IMR-90 (cell line): ENCODE measurements at regions not wholly inside any gene's neighbourhood (a gene's known extent, or its start where the extent isn't known, plus 50 kb on each side); places are given as distances from the start of the nearest gene placed in this dataset.

ENCODE experiments used
- ATAC-seq: fragments of 200-7000 bp; cut with Tn5 transposase; 2 replicates; pipeline ENCODE4 v1.9.1; 2020; ENCODE audit warnings: low read depth, mild to moderate bottlenecking, moderate library complexity
- BruUV-seq: library from RNA; stranded (reverse); fragments of 400-500 nt; replicated peaks from 2 replicates; lab custom pipeline; 2021; lab: Mats Ljungman, UMichigan
- CTCF ChIA-PET: fragments of 300-600 bp; formaldehyde crosslinking; extraction: SDS; loops from one replicate; lab custom pipeline; 2021; ENCODE audit warnings: antibody characterized with exemption; lab: Yijun Ruan, JAX
- POLR2A ChIA-PET: fragments of 300-600 bp; sonication (Branson Sonifier 250); formaldehyde crosslinking; loops from one replicate; lab custom pipeline; 2022; ENCODE audit warnings: antibody characterized with exemption; ENCODE audit not compliant: unreplicated experiment; lab: Charles Lee
- DNase-seq: peaks from one replicate; pipeline ENCODE4 v3.0.0; 2013
- H2AFZ ChIP-seq: replicated peaks from 2 replicates; pipeline ENCODE3; 2013; ENCODE audit warnings: low read length, mild to moderate bottlenecking; ENCODE audit not compliant: poor library complexity
- H2AK5ac ChIP-seq: 2 replicates; pipeline ENCODE4 v1.6.1; 2013; ENCODE audit warnings: low read depth, low read length, inconsistent platforms
- H2AK9ac ChIP-seq: replicated peaks from 2 replicates; pipeline ENCODE3; 2013; ENCODE audit warnings: mild to moderate bottlenecking, low read depth, low read length, moderate library complexity; ENCODE audit not compliant: poor library complexity
- H2BK120ac ChIP-seq: 2 replicates; pipeline ENCODE4 v1.6.1; 2013; ENCODE audit warnings: low read depth, low read length, inconsistent platforms
- H2BK15ac ChIP-seq: 3 replicates; pipeline ENCODE4 v1.6.1; 2013; ENCODE audit warnings: low read depth, low read length, inconsistent platforms
- H2BK20ac ChIP-seq: 2 replicates; pipeline ENCODE4 v1.6.1; 2013; ENCODE audit warnings: low read depth, mild to moderate bottlenecking, inconsistent platforms, low read length, moderate library complexity
- H2BK5ac ChIP-seq: 2 replicates; pipeline ENCODE4 v1.6.1; 2013; ENCODE audit warnings: mild to moderate bottlenecking, low read depth, low read length, inconsistent platforms; ENCODE audit not compliant: poor library complexity, severe bottlenecking
- H3K14ac ChIP-seq: replicated peaks from 2 replicates; pipeline ENCODE4 v1.6.1; 2013; ENCODE audit warnings: low read depth, low read length, inconsistent platforms
- H3K18ac ChIP-seq: 2 replicates; pipeline ENCODE4 v1.6.1; 2013; ENCODE audit warnings: low read depth, low read length, control low read depth
- H3K23ac ChIP-seq: 2 replicates; pipeline ENCODE4 v1.6.1; 2013; ENCODE audit warnings: low read depth, low read length, inconsistent platforms
- H3K27ac ChIP-seq: 2 replicates; pipeline ENCODE4 v1.5.1; 2013; ENCODE audit warnings: mild to moderate bottlenecking, control low read depth, low read length; ENCODE audit not compliant: insufficient read depth
- H3K27me3 ChIP-seq: 2 replicates; pipeline ENCODE4 v1.6.1; 2013; ENCODE audit warnings: low read length; ENCODE audit not compliant: control insufficient read depth, insufficient read depth
- H3K36me3 ChIP-seq: 2 replicates; pipeline ENCODE4 v1.6.1; 2013; ENCODE audit warnings: low read length, mixed read lengths; ENCODE audit not compliant: control insufficient read depth, insufficient read depth
- H3K4ac ChIP-seq: 2 replicates; pipeline ENCODE4 v1.6.1; 2013; ENCODE audit warnings: low read depth, low read length, inconsistent platforms
- H3K4me1 ChIP-seq: 2 replicates; pipeline ENCODE4 v1.6.1; 2013; ENCODE audit warnings: low read length, mixed read lengths; ENCODE audit not compliant: control insufficient read depth, insufficient read depth
- H3K4me2 ChIP-seq: 2 replicates; pipeline ENCODE4 v1.6.1; 2013; ENCODE audit warnings: low read depth, mild to moderate bottlenecking, control low read depth, low read length, moderate library complexity
- H3K4me3 ChIP-seq: 2 replicates; pipeline ENCODE4 v1.5.1; 2013; ENCODE audit warnings: low read depth, mild to moderate bottlenecking, control low read depth, low read length, moderate library complexity; ENCODE audit not compliant: insufficient read depth
- H3K56ac ChIP-seq: 2 replicates; pipeline ENCODE4 v1.6.1; 2013; ENCODE audit warnings: low read length, inconsistent platforms; ENCODE audit not compliant: insufficient read depth; ENCODE audit errors: extremely low read depth
- H3K79me1 ChIP-seq, 2 experiments: 2 replicates each; pipeline ENCODE4 v1.6.1; 2013; ENCODE audit warnings: low read length in 2 of 2, inconsistent platforms in 1 of 2, low read depth in 1 of 2
- H3K9ac ChIP-seq: 2 replicates; pipeline ENCODE4 v1.6.1; 2013; ENCODE audit warnings: low read depth, low read length, control low read depth
- H3K9me1 ChIP-seq: 2 replicates; pipeline ENCODE4 v1.6.1; 2013; ENCODE audit warnings: low read length, inconsistent platforms; ENCODE audit not compliant: insufficient read depth
- H3K9me3 ChIP-seq: 2 replicates; pipeline ENCODE4 v1.6.1; 2013; ENCODE audit warnings: low read length; ENCODE audit not compliant: control insufficient read depth, insufficient read depth
- H4K20me1 ChIP-seq: 2 replicates; pipeline ENCODE4 v1.6.1; 2013; ENCODE audit warnings: low read length, inconsistent platforms; ENCODE audit not compliant: insufficient read depth
- H4K5ac ChIP-seq: 2 replicates; pipeline ENCODE4 v1.6.1; 2013; ENCODE audit warnings: mild to moderate bottlenecking, low read depth, low read length, control low read depth
- H4K8ac ChIP-seq, 2 experiments: 2 replicates each; pipeline ENCODE4 v1.6.1; 2013; ENCODE audit warnings: low read depth in 2 of 2, low read length in 2 of 2, control low read depth in 1 of 2, inconsistent platforms in 1 of 2
- H4K91ac ChIP-seq: 2 replicates; pipeline ENCODE4 v1.6.1; 2013; ENCODE audit warnings: low read depth, low read length, inconsistent platforms; ENCODE audit not compliant: insufficient read depth
- BHLHE40 ChIP-seq: fragments of 150-350 bp; IDR thresholded peaks from 2 replicates; pipeline ENCODE4 v1.6.1; 2016; ENCODE audit warnings: mild to moderate bottlenecking, low read depth, low read length
- MAFK ChIP-seq: IDR thresholded peaks from 2 replicates; pipeline ENCODE4 v1.6.1; 2012; ENCODE audit warnings: low read depth, low read length, improper control_type of control experiment
- MXI1 ChIP-seq: IDR thresholded peaks from 2 replicates; pipeline ENCODE4 v1.6.1; 2012; ENCODE audit warnings: low read depth, mild to moderate bottlenecking, low read length, moderate library complexity, borderline replicate concordance
- RAD21 ChIP-seq: IDR thresholded peaks from 2 replicates; pipeline ENCODE4 v1.6.1; 2012; ENCODE audit warnings: low read length, improper control_type of control experiment
- SMC3 ChIP-seq: fragments of 150-350 bp; IDR thresholded peaks from 2 replicates; pipeline ENCODE4 v1.6.1; 2016; ENCODE audit warnings: low read depth, mild to moderate bottlenecking, antibody characterized with exemption, low read length, moderate library complexity
- WGBS, 2 experiments: methylation state at CpG; one replicate each; pipeline versions ENCODE4 v1.1.5 to v1.1.7; 2013; ENCODE audit warnings: missing lambda C conversion rate in 2 of 2; ENCODE audit not compliant: insufficient read length in 1 of 2; ENCODE audit errors: extremely low coverage in 2 of 2; 5-methylcytosine and 5-hydroxymethylcytosine counted together
- dilution Hi-C: fragments of 300-500 bp; cut with HindIII; formaldehyde crosslinking; loops from one replicate; pipeline ENCODE4 v1.14.3; 2018; ENCODE audit warnings: low sequenced_read_pairs; ENCODE audit not compliant: unreplicated experiment
- in situ Hi-C: fragments of 300-500 bp; cut with MboI; formaldehyde crosslinking; loops from 3 replicates; pipeline ENCODE4 v1.14.3; 2019; ENCODE audit warnings: low sequenced_read_pairs, inconsistent platforms, mixed read lengths
- intact Hi-C: fragments of 100-400 bp; cut with micrococcal nuclease; formaldehyde crosslinking; loops from 2 replicates; pipeline ENCODE4 v1.10.0; 2022

GRCh38 chr11:134727204-134727603, 315.2 kb upstream of the B3GAT1 start:
- no peak overlapping the region for H3K18ac ChIP-seq
- no peak overlapping the region for H2AK5ac ChIP-seq
- H3K4ac ChIP-seq: no peak overlapping the region
- peaks cover 40% of the 10 kb centered on the region for H3K9me3 ChIP-seq
- ATAC-seq: no peak
- H2AFZ ChIP-seq: no peak overlapping the region
- no peak overlapping the region for H3K27ac ChIP-seq
- WGBS, 2 experiments: no CpG with 5 or more reads among the region's 13 CpGs
- ChIA-PET POLR2A (no interaction called here), CTCF (no interaction called here)
- BruUV-seq: no TSS peak
- H3K36me3 ChIP-seq: no peaks in the 10 kb centered on the region
- no peak overlapping the region for H3K4me2 ChIP-seq
- H4K20me1 ChIP-seq: no peaks in the 10 kb centered on the region
- no peak for DNase-seq
- H2BK15ac ChIP-seq: no peak overlapping the region
- H3K4me1 ChIP-seq: no peaks in the 10 kb centered on the region
- H3K9ac ChIP-seq: no peak overlapping the region
- no peaks in the 10 kb centered on the region for H3K79me1 ChIP-seq
- no peak overlapping the region for H2BK120ac ChIP-seq
- no peak overlapping the region for H3K56ac ChIP-seq
- H4K91ac ChIP-seq: no peak overlapping the region
- H3K27me3 ChIP-seq: no peaks in the 10 kb centered on the region
- no peaks in the 10 kb centered on the region for H3K9me1 ChIP-seq
- H3K23ac ChIP-seq: no peak overlapping the region
- H2AK9ac ChIP-seq: no peak overlapping the region
- no peak overlapping the region for H3K4me3 ChIP-seq
- in situ Hi-C loops: no loop called here
- dilution Hi-C loops: no loop called here
- no peak overlapping the region for H4K8ac ChIP-seq
- no peak overlapping the region for H2BK5ac ChIP-seq
- intact Hi-C loops: no loop called here
- H2BK20ac ChIP-seq: no peak overlapping the region
- no peak for TF ChIP-seq MXI1
- TF ChIP-seq RAD21: no peak
- TF ChIP-seq MAFK: no peak
- TF ChIP-seq SMC3: no peak
- TF ChIP-seq BHLHE40: no peak
- no peak overlapping the region for H3K14ac ChIP-seq
- H4K5ac ChIP-seq: no peak overlapping the region
